ENCODE measurements at regions not wholly inside any gene's neighbourhood (a gene's known extent, or its start where the extent isn't known, plus 50 kb on each side); places are given as distances from the start of the nearest gene placed in this dataset.
A peak's percentile ranks its signal among the peaks of the same experiment; 100 is the strongest.

GRCh38 chr14:94994245-94994644 is 163.1 kb downstream of the DICER1 start:
- no peak for TF ChIP-seq ZNF8 (CRISPR knock-in tag; IDR thresholded peaks at IDR 0.05)
- no peak for TF ChIP-seq ESRRG (CRISPR knock-in tag; IDR thresholded peaks at IDR 0.05)
- peak; percentile 78; the same call in 1 of the 2 replicates for TF ChIP-seq ZFP3 (CRISPR knock-in tag; IDR thresholded peaks at IDR 0.05)
- TF ChIP-seq OSR1 (CRISPR knock-in tag; IDR thresholded peaks at IDR 0.05): no peak
- TF ChIP-seq ARNTL (CRISPR knock-in tag; IDR thresholded peaks at IDR 0.05; ENCODE audit: borderline replicate concordance, low read depth): no peak
- TF ChIP-seq, protein P1, sequence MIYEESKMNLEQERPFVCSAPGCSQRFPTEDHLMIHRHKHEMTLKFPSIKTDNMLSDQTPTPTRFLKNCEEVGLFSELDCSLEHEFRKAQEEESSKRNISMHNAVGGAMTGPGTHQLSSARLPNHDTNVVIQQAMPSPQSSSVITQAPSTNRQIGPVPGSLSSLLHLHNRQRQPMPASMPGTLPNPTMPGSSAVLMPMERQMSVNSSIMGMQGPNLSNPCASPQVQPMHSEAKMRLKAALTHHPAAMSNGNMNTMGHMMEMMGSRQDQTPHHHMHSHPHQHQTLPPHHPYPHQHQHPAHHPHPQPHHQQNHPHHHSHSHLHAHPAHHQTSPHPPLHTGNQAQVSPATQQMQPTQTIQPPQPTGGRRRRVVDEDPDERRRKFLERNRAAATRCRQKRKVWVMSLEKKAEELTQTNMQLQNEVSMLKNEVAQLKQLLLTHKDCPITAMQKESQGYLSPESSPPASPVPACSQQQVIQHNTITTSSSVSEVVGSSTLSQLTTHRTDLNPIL (CRISPR knock-in tag; IDR thresholded peaks at IDR 0.05; ENCODE audit: low read depth): no peak
- TF ChIP-seq ISL1 (CRISPR knock-in tag; IDR thresholded peaks at IDR 0.05): no peak
- no peak for ATAC-seq

GRCh38 chr14:94992046-94992445 is 165.3 kb downstream of the DICER1 start:
- ATAC-seq: no peak
- TF ChIP-seq ZNF565 (CRISPR knock-in tag; conservative IDR thresholded peaks at IDR 0.05; ENCODE audit: low read depth): no peak
- TF ChIP-seq ZNF8 (CRISPR knock-in tag; IDR thresholded peaks at IDR 0.05): no peak
- TF ChIP-seq, protein P2, sequence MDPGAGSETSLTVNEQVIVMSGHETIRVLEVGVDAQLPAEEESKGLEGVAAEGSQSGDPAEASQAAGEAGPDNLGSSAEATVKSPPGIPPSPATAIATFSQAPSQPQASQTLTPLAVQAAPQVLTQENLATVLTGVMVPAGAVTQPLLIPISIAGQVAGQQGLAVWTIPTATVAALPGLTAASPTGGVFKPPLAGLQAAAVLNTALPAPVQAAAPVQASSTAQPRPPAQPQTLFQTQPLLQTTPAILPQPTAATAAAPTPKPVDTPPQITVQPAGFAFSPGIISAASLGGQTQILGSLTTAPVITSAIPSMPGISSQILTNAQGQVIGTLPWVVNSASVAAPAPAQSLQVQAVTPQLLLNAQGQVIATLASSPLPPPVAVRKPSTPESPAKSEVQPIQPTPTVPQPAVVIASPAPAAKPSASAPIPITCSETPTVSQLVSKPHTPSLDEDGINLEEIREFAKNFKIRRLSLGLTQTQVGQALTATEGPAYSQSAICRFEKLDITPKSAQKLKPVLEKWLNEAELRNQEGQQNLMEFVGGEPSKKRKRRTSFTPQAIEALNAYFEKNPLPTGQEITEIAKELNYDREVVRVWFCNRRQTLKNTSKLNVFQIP (CRISPR knock-in tag; IDR thresholded peaks at IDR 0.05; ENCODE audit: borderline replicate concordance, low read depth): no peak
- TF ChIP-seq, protein P3, sequence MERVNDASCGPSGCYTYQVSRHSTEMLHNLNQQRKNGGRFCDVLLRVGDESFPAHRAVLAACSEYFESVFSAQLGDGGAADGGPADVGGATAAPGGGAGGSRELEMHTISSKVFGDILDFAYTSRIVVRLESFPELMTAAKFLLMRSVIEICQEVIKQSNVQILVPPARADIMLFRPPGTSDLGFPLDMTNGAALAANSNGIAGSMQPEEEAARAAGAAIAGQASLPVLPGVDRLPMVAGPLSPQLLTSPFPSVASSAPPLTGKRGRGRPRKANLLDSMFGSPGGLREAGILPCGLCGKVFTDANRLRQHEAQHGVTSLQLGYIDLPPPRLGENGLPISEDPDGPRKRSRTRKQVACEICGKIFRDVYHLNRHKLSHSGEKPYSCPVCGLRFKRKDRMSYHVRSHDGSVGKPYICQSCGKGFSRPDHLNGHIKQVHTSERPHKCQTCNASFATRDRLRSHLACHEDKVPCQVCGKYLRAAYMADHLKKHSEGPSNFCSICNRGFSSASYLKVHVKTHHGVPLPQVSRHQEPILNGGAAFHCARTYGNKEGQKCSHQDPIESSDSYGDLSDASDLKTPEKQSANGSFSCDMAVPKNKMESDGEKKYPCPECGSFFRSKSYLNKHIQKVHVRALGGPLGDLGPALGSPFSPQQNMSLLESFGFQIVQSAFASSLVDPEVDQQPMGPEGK (CRISPR knock-in tag; IDR thresholded peaks at IDR 0.05; ENCODE audit: borderline replicate concordance): no peak
- no peak for TF ChIP-seq TOX (CRISPR knock-in tag; IDR thresholded peaks at IDR 0.05; ENCODE audit: borderline replicate concordance)
- no peak for TF ChIP-seq ZFP30 (CRISPR knock-in tag; IDR thresholded peaks at IDR 0.05)
- TF ChIP-seq, protein P4, sequence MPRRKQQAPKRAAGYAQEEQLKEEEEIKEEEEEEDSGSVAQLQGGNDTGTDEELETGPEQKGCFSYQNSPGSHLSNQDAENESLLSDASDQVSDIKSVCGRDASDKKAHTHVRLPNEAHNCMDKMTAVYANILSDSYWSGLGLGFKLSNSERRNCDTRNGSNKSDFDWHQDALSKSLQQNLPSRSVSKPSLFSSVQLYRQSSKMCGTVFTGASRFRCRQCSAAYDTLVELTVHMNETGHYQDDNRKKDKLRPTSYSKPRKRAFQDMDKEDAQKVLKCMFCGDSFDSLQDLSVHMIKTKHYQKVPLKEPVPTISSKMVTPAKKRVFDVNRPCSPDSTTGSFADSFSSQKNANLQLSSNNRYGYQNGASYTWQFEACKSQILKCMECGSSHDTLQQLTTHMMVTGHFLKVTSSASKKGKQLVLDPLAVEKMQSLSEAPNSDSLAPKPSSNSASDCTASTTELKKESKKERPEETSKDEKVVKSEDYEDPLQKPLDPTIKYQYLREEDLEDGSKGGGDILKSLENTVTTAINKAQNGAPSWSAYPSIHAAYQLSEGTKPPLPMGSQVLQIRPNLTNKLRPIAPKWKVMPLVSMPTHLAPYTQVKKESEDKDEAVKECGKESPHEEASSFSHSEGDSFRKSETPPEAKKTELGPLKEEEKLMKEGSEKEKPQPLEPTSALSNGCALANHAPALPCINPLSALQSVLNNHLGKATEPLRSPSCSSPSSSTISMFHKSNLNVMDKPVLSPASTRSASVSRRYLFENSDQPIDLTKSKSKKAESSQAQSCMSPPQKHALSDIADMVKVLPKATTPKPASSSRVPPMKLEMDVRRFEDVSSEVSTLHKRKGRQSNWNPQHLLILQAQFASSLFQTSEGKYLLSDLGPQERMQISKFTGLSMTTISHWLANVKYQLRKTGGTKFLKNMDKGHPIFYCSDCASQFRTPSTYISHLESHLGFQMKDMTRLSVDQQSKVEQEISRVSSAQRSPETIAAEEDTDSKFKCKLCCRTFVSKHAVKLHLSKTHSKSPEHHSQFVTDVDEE (CRISPR knock-in tag; IDR thresholded peaks at IDR 0.05): no peak
- no peak for TF ChIP-seq OSR1 (CRISPR knock-in tag; IDR thresholded peaks at IDR 0.05)

DNA sequence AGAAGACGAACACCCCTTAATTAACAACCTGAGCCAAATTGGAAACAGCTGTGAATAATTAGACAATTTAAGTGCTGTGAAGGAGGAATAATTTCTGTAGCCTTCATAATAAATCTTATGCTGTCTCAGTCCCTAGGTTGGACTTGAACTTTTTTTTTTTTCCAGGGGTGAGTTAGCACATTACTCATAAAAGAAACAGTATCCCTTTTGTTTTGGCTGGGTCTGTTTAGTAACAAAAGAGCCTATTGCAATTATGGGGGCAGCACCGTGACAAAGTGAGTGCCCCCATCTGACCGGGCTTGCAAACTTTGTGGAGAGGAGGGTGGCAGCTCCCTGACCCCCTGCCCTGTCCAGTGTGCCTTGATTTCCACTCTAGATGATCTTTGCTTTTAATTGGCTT is 167.4 kb downstream of the DICER1 start:
- TF ChIP-seq, protein P4 (CRISPR knock-in tag; IDR thresholded peaks at IDR 0.05): no peak
- no peak for TF ChIP-seq ISL1 (CRISPR knock-in tag; IDR thresholded peaks at IDR 0.05)
- TF ChIP-seq, protein P3 (CRISPR knock-in tag; IDR thresholded peaks at IDR 0.05; ENCODE audit: borderline replicate concordance): no peak
- TF ChIP-seq BACH2 (CRISPR knock-in tag; IDR thresholded peaks at IDR 0.05; ENCODE audit: borderline replicate concordance): no peak
- no peak for TF ChIP-seq SNAI2 (CRISPR knock-in tag; IDR thresholded peaks at IDR 0.05)
- TF ChIP-seq TOX (CRISPR knock-in tag; IDR thresholded peaks at IDR 0.05; ENCODE audit: borderline replicate concordance): no peak
- TF ChIP-seq CSDC2 (CRISPR knock-in tag; IDR thresholded peaks at IDR 0.05): no peak
- TF ChIP-seq ZC3H10 (CRISPR knock-in tag; IDR thresholded peaks at IDR 0.05): no peak
- TF ChIP-seq ARNTL (CRISPR knock-in tag; IDR thresholded peaks at IDR 0.05; ENCODE audit: borderline replicate concordance, low read depth): no peak
- no peak for TF ChIP-seq RARB (CRISPR knock-in tag; IDR thresholded peaks at IDR 0.05)
- no peak for TF ChIP-seq GLIS3 (CRISPR knock-in tag; IDR thresholded peaks at IDR 0.05)
- TF ChIP-seq, protein P1 (CRISPR knock-in tag; IDR thresholded peaks at IDR 0.05; ENCODE audit: low read depth): no peak
- TF ChIP-seq CSRNP3 (CRISPR knock-in tag; IDR thresholded peaks at IDR 0.05): no peak

More for the DNA sequence above, 167.4 kb downstream of the DICER1 start:
- ATAC-seq: no peak
